HEK293T (cell line): ENCODE measurements at regions not wholly inside any gene's neighbourhood (a gene's known extent, or its start where the extent isn't known, plus 50 kb on each side); places are given as distances from the start of the nearest gene placed in this dataset.

Source experiments
- CTCF ChIA-PET: fragments of 350-600 bp; formaldehyde crosslinking; extraction: SDS; loops from one replicate; lab custom pipeline; 2021; ENCODE audit warnings: antibody characterized with exemption, inconsistent platforms; lab: Yijun Ruan, JAX
- POLR2A ChIA-PET: fragments of 350-600 bp; formaldehyde crosslinking; extraction: SDS; loops from one replicate; lab custom pipeline; 2020; ENCODE audit warnings: antibody characterized with exemption, inconsistent platforms; lab: Yijun Ruan, JAX
- DNase-seq: peaks from one replicate; pipeline ENCODE4 v3.0.0; 2012; ENCODE audit warnings: mixed read lengths; ENCODE audit errors: extremely low spot score
- ARNT ChIP-seq: fragments of 450-650 bp; IDR thresholded peaks from 2 replicates; pipeline ENCODE4 v1.6.1; 2017; ENCODE audit warnings: mild to moderate bottlenecking
- BHLHE40 ChIP-seq: fragments of 450-650 bp; IDR thresholded peaks from 2 replicates; pipeline ENCODE4 v1.6.1; 2016; ENCODE audit warnings: mild to moderate bottlenecking, moderate library complexity, borderline replicate concordance
- CTBP1 ChIP-seq: fragments of 450-650 bp; IDR thresholded peaks from 2 replicates; pipeline ENCODE4 v1.6.1; 2016; ENCODE audit warnings: borderline replicate concordance
- ELF4 ChIP-seq: fragments of 450-650 bp; IDR thresholded peaks from 2 replicates; pipeline ENCODE4 v1.6.1; 2017; ENCODE audit warnings: antibody characterized with exemption
- FOXA1 ChIP-seq: fragments of 450-650 bp; IDR thresholded peaks from 2 replicates; pipeline ENCODE4 v1.6.1; 2016; ENCODE audit warnings: mild to moderate bottlenecking
- FOXK2 ChIP-seq: fragments of 450-650 bp; IDR thresholded peaks from 2 replicates; pipeline ENCODE4 v1.6.1; 2016; ENCODE audit warnings: mild to moderate bottlenecking
- FOXM1 ChIP-seq: fragments of 450-650 bp; IDR thresholded peaks from 2 replicates; pipeline ENCODE4 v1.6.1; 2017; ENCODE audit warnings: mild to moderate bottlenecking, borderline replicate concordance
- HDGF ChIP-seq: fragments of 450-650 bp; IDR thresholded peaks from 2 replicates; pipeline ENCODE4 v1.6.1; 2017; ENCODE audit warnings: antibody characterized with exemption, borderline replicate concordance
- L3MBTL2 ChIP-seq: fragments of 450-650 bp; conservative IDR thresholded peaks from 2 replicates; pipeline ENCODE4 v1.6.1; 2016; ENCODE audit warnings: mild to moderate bottlenecking
- LEF1 ChIP-seq: fragments of 450-650 bp; IDR thresholded peaks from 2 replicates; pipeline ENCODE4 v1.6.1; 2017; ENCODE audit warnings: mild to moderate bottlenecking, borderline replicate concordance
- NFRKB ChIP-seq: fragments of 450-650 bp; IDR thresholded peaks from 2 replicates; pipeline ENCODE4 v1.6.1; 2016; ENCODE audit warnings: mild to moderate bottlenecking, moderate library complexity
- SP1 ChIP-seq: fragments of 450-650 bp; IDR thresholded peaks from 2 replicates; pipeline ENCODE4 v1.6.1; 2017
- SUZ12 ChIP-seq: fragments of 450-650 bp; IDR thresholded peaks from 2 replicates; pipeline ENCODE4 v1.6.1; 2016; ENCODE audit warnings: mild to moderate bottlenecking
- TARDBP ChIP-seq: fragments of 450-650 bp; IDR thresholded peaks from 2 replicates; pipeline ENCODE4 v1.6.1; 2016
- ZNF384 ChIP-seq: fragments of 450-650 bp; IDR thresholded peaks from 2 replicates; pipeline ENCODE4 v1.6.1; 2016
- TF ChIP-seq, protein P1 (sequence below): fragments of 450-650 bp; IDR thresholded peaks from 2 replicates; pipeline ENCODE4 v1.6.1; 2016

DNA sequence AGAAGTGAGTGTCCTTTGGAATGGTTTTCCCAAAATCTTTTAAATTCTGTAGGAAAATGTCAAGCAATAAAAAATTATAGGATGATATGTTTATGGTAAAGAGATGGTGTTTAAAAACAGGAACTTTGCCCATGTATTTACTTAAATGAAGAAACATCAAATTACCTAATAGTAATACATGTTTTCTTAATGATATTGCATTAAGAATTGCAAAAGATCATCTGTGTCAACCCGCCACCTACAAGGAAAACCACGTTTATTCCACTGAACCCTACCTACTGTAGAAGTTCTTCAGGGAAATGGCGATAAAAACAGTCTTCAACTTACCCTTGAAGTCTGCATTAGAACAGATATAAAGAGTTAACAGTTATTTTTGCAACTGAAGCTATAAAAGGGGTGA, 67.2 kb upstream of the NDP start:
- DNase-seq, result no peak
- CTCF ChIA-PET, result no interaction called here
- TF ChIP-seq FOXK2 (no peak), HDGF (no peak), LEF1 (no peak), NFRKB (no peak), FOXM1 (no peak), CTBP1 (no peak), BHLHE40 (no peak), ARNT (no peak), ELF4 (no peak), TARDBP (no peak), SUZ12 (no peak), FOXA1 (no peak), SP1 (no peak), ZNF384 (no peak)
- TF ChIP-seq, protein P1, sequence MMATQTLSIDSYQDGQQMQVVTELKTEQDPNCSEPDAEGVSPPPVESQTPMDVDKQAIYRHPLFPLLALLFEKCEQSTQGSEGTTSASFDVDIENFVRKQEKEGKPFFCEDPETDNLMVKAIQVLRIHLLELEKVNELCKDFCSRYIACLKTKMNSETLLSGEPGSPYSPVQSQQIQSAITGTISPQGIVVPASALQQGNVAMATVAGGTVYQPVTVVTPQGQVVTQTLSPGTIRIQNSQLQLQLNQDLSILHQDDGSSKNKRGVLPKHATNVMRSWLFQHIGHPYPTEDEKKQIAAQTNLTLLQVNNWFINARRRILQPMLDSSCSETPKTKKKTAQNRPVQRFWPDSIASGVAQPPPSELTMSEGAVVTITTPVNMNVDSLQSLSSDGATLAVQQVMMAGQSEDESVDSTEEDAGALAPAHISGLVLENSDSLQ, result no peak
- POLR2A ChIA-PET, result no interaction called here

DNA sequence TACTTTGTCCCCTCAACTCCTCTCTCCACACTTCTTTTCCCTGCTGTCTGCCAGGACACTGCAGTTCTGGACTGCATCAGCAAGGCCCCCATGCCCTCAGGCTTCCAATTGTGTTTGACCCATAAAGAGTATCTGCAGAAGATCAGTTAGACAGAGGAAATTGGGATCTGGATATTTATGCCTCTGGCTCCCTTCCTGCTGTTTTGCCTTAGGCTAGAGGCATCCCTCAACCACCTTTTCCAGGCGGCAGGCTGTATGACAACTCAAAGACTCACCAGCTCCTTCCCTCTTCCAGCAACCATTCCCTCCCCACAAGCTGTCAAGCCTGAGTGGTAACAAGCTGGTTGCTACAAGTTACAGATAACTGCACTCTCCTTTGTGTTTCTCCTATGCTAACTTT, 66.4 kb upstream of the NDP start:
- ChIA-PET CTCF (interaction anchor here (0.6 kb wide), 1 partner anchor 1662 kb away, joined by 3 read pairs; no protein-coding TSS in a partner anchor), POLR2A (no interaction called here)

DNA sequence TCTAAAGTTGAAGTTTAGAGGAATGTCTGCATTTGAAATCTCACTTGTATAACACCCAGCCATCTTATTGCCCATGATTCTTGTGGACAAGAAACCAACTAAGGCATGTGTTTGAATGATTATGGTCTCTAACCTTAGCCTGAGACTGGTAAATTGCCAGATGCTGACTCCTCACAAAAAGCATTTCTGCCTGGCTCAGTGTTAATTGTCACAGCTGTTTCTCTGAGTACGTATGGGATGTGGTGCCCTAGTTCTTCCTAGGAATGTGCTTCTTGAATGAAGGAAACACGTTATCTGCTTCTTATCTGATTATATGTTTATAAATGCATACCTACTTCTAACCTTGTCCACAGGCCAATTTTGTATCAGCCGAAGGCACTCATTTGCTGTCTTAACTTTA, 63.1 kb upstream of the NDP start:
- DNase-seq, result no peak
- ChIA-PET POLR2A (no interaction called here), CTCF (no interaction called here)
- TF ChIP-seq ARNT (no peak), FOXK2 (no peak), ELF4 (no peak), L3MBTL2 (no peak)

More for the DNA sequence above, 66.4 kb upstream of the NDP start:
- TF ChIP-seq LEF1 (no peak), SUZ12 (no peak), SP1 (no peak), TARDBP (no peak), ZNF384 (no peak), FOXK2 (no peak), FOXM1 (no peak), ARNT (no peak), HDGF (no peak), NFRKB (no peak), CTBP1 (no peak), L3MBTL2 (no peak), ELF4 (no peak), FOXA1 (no peak), BHLHE40 (no peak)
- TF ChIP-seq, protein P1, result no peak
- no peak for DNase-seq

DNA sequence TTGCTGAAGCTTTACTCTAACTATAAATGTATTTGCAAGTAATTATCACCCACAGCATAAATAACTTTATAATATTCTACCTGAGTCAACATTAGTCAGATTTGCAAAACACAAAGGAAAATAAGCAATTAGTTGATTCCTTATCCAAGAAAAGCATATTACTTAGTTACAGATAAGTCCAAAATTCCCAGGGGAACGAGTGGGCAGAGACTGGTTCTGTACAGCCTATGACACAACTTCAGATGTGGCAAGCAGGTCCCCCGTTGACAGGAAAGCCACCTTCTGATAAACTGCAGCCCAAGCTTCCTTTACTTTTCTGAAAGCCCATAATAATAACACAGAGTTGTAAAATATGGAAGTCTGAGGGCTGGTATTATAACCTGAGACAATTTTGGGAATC, 62.4 kb upstream of the NDP start:
- ChIA-PET POLR2A (no interaction called here), CTCF (interaction anchor here (0.7 kb wide), 1 partner anchor 10 kb away, joined by 3 read pairs; no protein-coding TSS in a partner anchor)
- DNase-seq, result no peak
- TF ChIP-seq FOXM1 (no peak), TARDBP (no peak), SP1 (no peak)

DNA sequence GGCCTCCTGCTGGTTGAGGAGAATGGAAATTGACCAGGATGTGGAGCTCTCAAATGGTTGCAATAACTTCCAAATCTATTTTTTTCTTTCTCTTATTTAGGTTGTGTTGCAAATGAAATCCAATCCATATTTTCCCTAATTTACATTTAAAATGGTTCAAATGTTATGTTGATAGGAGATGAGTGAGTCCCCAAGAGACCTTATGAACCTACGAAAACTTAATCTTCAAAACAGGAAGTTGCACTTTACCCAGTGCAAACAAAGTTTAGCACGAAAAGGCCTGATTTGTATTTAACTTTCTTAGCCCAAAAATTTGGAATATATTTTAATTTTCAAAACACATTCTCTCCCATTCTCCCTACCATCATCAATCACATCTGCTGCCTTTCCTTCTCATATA, 59.3 kb upstream of the NDP start:
- CTCF ChIA-PET, result no interaction called here
- TF ChIP-seq NFRKB (no peak), SUZ12 (no peak), LEF1 (no peak), FOXA1 (no peak), ZNF384 (no peak), SP1 (no peak), BHLHE40 (no peak)
- TF ChIP-seq, protein P1, result no peak
- DNase-seq, result no peak
- POLR2A ChIA-PET, result no interaction called here

DNA sequence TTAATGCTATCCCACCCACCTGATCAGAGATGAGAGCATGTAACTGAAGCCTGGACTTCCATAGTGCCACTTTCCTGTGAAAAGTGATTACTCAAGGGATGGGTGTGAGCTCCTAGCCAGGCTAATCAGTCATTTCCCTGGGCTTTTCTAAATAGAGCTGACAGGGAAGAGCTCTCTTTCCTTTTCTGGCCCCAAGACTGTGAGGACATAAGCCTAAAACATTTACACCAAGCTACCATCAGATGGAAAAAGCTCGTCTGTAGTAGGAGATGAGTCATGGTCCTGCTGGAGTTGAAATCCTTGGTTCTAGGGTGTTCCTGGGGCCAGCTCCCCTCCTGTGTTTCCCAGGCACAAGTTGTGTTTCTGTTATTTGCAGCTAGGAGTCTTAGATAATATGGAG, 52.4 kb upstream of the NDP start:
- TF ChIP-seq ARNT (no peak), LEF1 (no peak), ELF4 (no peak), BHLHE40 (no peak), HDGF (no peak), SUZ12 (no peak)
- no peak for DNase-seq
- ChIA-PET POLR2A (no interaction called here), CTCF (interaction anchor here (0.5 to 1.3 kb wide), 7 partner anchors 10 to 1475 kb away, joined by 3 to 6 read pairs (median 3); no protein-coding TSS in a partner anchor)
